Pancreas (tissue), 10 donors: ENCODE measurements at regions not wholly inside any gene's neighbourhood (a gene's known extent, or its start where the extent isn't known, plus 50 kb on each side); places are given as distances from the start of the nearest gene placed in this dataset.

Experiments
- ATAC-seq, 4 donors: fragments of 200-7000 bp; cut with Tn5 transposase; one replicate each; pipeline versions ENCODE4 v1.8.0 to v1.9.1; 2020; ENCODE audit warnings: mild to moderate bottlenecking in 4 of 4, moderate library complexity in 4 of 4
- DNase-seq, 6 donors: peaks; one replicate each; pipeline ENCODE4 v3.0.0-alpha.2; 2020
- FAIRE-seq: peaks from 2 replicates; lab custom pipeline; 2012; peaks lifted over from hg19 to GRCh38; lab: Jason Lieb, UNC
- H3K27ac ChIP-seq, 4 donors: fragments of 200-600 bp; sonication (generic); 1 replicate in 3 of 4; 2 replicates in 1 of 4; pipeline versions ENCODE4 v1.5.0 to v1.8.0; 2020
- H3K27me3 ChIP-seq, 4 donors: fragments of 200-600 bp; one replicate each; pipeline ENCODE4 v1.8.0; 2021
- H3K36me3 ChIP-seq, 3 donors: fragments of 200-600 bp; sonication (generic) in 1 of 3; one replicate each; pipeline versions ENCODE4 v1.5.0 to v1.8.0; 2020 to 2021
- H3K4me1 ChIP-seq, 3 donors: fragments of 200-600 bp; one replicate each; pipeline ENCODE4 v1.8.0; 2021
- H3K4me3 ChIP-seq, 4 donors: fragments of 200-600 bp; sonication (generic) in 2 of 4; one replicate each; pipeline versions ENCODE4 v1.5.0 to v1.8.0; 2020 to 2021
- H3K9me3 ChIP-seq, 4 donors: fragments of 200-600 bp; one replicate each; pipeline ENCODE4 v1.8.0; 2021
- WGBS, 2 donors: extraction: QIAGEN DNeasy Blood & Tissue Kit; methylation state at CpG; one replicate each; pipeline ENCODE4 v1.1.7; 2013; 5-methylcytosine and 5-hydroxymethylcytosine counted together
- intact Hi-C, 3 donors: fragments of 100-400 bp; cut with DNase I; formaldehyde crosslinking; loops; one replicate each; pipeline versions ENCODE4 v1.11.1 to v1.14.2; 2022
- TF ChIP-seq, protein P1 (sequence below), 4 donors: fragments of 200-600 bp; sonication (generic) in 3 of 4; IDR thresholded peaks; one replicate each; pipeline versions ENCODE4 v1.5.0 to v1.8.0; 2021; ENCODE audit warnings: antibody characterized with exemption in 4 of 4
- donor health status: healthy with polysubstance abuse.
- donor health status: DM: no; HTN: no; CAD: no; lungs with moderate emphysema.
- donor health status: DM: no; HTN: no; CAD: no.
- donor health status: control.
- donor health status: control.
- donor health status: Bipolar disorder and iron deficiency.
- donor health status: DM: yes; HTN: yes; CAD: no.
- donor health status: DM: no; HTN: no; CAD: no.
- donor health status: DM: no; HTN: no; CAD: no.
- donor health status: DM: yes; HTN: yes; CAD: no.

GRCh38 chr3:113091417-113091816 is 100.6 kb downstream of the GTPBP8 start:
- intact Hi-C loops, result no loop called here
- DNase-seq (no peak), ATAC-seq (no peak), FAIRE-seq (no peak)
- Histone ChIP-seq H3K36me3 (no peaks in the 10 kb centered on the region), H3K27ac (no peak overlapping the region), H3K9me3 (no peaks in the 10 kb centered on the region), H3K4me3 (no peak overlapping the region), H3K4me1 (no peaks in the 10 kb centered on the region), H3K27me3 (no peaks in the 10 kb centered on the region)
- TF ChIP-seq, protein P1, sequence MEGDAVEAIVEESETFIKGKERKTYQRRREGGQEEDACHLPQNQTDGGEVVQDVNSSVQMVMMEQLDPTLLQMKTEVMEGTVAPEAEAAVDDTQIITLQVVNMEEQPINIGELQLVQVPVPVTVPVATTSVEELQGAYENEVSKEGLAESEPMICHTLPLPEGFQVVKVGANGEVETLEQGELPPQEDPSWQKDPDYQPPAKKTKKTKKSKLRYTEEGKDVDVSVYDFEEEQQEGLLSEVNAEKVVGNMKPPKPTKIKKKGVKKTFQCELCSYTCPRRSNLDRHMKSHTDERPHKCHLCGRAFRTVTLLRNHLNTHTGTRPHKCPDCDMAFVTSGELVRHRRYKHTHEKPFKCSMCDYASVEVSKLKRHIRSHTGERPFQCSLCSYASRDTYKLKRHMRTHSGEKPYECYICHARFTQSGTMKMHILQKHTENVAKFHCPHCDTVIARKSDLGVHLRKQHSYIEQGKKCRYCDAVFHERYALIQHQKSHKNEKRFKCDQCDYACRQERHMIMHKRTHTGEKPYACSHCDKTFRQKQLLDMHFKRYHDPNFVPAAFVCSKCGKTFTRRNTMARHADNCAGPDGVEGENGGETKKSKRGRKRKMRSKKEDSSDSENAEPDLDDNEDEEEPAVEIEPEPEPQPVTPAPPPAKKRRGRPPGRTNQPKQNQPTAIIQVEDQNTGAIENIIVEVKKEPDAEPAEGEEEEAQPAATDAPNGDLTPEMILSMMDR (IDR thresholded peaks at IDR 0.05), result no peak
- 80 to 87% methylated on average over 1 of the region's 1 CpG for WGBS, 2 donors

DNA sequence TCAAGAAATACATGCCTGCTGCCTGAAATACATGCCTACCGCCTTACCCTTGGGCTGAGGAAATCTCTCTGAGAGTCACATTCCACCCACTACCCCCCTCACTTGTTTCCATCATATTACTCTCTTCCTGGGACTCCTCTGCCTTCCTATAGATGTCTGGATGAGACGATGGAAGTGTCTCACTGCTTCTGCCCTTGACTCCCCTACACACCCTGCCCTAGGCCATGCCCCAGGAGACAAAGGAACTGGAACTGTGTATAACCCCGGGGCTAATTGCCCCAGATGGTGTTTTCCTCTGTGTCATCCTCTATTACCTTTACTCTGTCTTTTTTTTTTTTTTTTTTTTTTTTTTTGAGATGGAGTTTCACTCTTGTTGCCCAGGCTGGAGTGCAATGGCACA is 102.0 kb downstream of the GTPBP8 start:
- H3K27ac ChIP-seq, result no peak overlapping the region
- H3K4me3 ChIP-seq, result no peak overlapping the region
- H3K36me3 ChIP-seq, result no peaks in the 10 kb centered on the region
- FAIRE-seq (no peak), DNase-seq (no peak), ATAC-seq (no peak)
- no peaks in the 10 kb centered on the region for H3K4me1 ChIP-seq
- intact Hi-C loops, result no loop called here
- 81 to 86% methylated on average over 3 of the region's 3 CpGs for WGBS, 2 donors
- H3K27me3 ChIP-seq, result no peaks in the 10 kb centered on the region
- H3K9me3 ChIP-seq, result no peaks in the 10 kb centered on the region
- TF ChIP-seq, protein P1 (IDR thresholded peaks at IDR 0.05), result no peak

GRCh38 chr3:113094337-113095221 is 103.8 kb downstream of the GTPBP8 start:
- Histone ChIP-seq H3K27ac (no peak overlapping the region), H3K4me3 (no peak overlapping the region)
- no peak for FAIRE-seq

GRCh38 chr3:113096188-113096892 is 105.6 kb downstream of the GTPBP8 start:
- no peak overlapping the region for H3K27ac ChIP-seq
- no peaks in the 10 kb centered on the region for H3K9me3 ChIP-seq
- no peaks in the 10 kb centered on the region for H3K27me3 ChIP-seq
- intact Hi-C loops, result no loop called here
- FAIRE-seq, result no peak
- TF ChIP-seq, protein P1 (IDR thresholded peaks at IDR 0.05), result no peak
- no peak for ATAC-seq
- no peak for DNase-seq
- H3K4me1 ChIP-seq, result no peaks in the 10 kb centered on the region
- H3K36me3 ChIP-seq, result no peaks in the 10 kb centered on the region
- no peak overlapping the region for H3K4me3 ChIP-seq
- 84 to 89% methylated on average over 2 of the region's 2 CpGs for WGBS, 2 donors

More at GRCh38 chr3:113094337-113095221, 103.8 kb downstream of the GTPBP8 start:
- no peaks in the 10 kb centered on the region for H3K27me3 ChIP-seq
- no peaks in the 10 kb centered on the region for H3K4me1 ChIP-seq
- 79 to 85% methylated on average over 7 of the region's 7 CpGs for WGBS, 2 donors
- ATAC-seq, result no peak
- TF ChIP-seq, protein P1 (IDR thresholded peaks at IDR 0.05), result no peak
- H3K36me3 ChIP-seq, result no peaks in the 10 kb centered on the region
- intact Hi-C loops, result no loop called here
- no peak for DNase-seq
- H3K9me3 ChIP-seq, result no peaks in the 10 kb centered on the region
